ENCODE measurements at regions not wholly inside any gene's neighbourhood (a gene's known extent, or its start where the extent isn't known, plus 50 kb on each side); places are given as distances from the start of the nearest gene placed in this dataset.
"Not testable (repeated sequence)": the region's sequence is repeated elsewhere in the genome, so short reads cannot be mapped to it uniquely, and the experiment has no call there.

DNA sequence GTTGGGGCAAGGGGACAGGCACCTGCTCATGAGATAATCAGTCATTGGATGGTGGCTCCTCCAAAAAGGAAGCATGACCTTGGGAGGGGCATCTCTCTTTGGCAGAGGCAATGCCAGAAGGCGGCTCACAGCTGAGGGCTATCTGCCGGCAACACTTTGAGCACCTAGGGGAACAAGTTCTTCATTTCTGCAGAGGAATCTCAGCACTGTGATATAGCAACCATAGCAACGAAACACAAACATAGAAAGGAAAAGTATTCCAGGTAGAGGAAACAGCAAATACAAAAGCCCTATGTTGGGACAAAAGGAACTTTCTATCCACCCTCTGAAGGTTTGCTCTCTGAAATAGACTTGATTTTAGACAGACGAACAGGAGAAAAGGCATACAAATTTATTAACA lies 89.1 kb upstream of the NEDD4L start:
- DNase-seq: no peak

DNA sequence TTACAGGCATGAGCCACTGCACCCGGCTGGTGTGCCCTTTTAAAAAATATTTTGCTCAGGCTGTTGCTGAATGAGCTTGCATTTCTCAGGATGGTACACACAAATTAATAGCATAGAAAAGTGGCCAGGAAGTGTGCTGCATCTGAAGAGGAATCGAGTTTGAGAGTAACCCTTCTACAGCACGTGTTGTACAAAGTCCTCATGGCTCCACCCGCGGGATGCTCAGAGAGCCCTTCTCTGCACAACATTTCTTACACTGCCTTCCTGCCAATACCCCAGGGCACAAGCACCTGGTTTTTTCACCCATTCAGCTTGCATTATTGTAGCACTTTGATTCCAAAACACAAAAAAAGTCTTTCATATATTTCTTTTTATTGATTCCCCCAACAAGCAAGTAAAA lies 90.1 kb upstream of the NEDD4L start:
- DNase-seq: no peak

GRCh38 chr18:57951999-57952774 lies 91.8 kb upstream of the NEDD4L start:
- no peak for DNase-seq

- no peak for DNase-seq
Measured at GRCh38 chr18:57951117-57951796, 92.8 kb upstream of the NEDD4L start.

GRCh38 chr18:57950542-57950941 lies 93.5 kb upstream of the NEDD4L start:
- DNase-seq: no peak

DNA sequence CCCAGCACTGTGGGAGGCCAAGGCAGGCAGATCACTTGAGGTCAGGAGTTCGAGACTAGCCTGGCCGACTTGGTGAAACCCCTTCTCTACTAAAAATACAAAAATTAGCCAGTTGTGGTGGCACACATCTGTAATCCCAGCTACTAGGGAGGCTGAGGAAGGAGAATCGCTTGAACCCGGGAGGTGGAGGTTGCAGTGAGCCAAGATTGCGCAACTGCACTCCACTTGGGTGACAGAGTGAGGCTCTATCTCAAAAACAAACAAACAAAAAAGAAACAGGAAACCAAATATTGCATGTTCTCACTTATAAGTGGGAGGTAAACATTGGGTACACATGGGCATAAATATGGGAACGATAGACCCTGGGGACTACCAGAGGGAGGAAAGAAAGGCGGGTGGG lies 94.7 kb upstream of the NEDD4L start:
- not testable (repeated sequence) for DNase-seq

DNA sequence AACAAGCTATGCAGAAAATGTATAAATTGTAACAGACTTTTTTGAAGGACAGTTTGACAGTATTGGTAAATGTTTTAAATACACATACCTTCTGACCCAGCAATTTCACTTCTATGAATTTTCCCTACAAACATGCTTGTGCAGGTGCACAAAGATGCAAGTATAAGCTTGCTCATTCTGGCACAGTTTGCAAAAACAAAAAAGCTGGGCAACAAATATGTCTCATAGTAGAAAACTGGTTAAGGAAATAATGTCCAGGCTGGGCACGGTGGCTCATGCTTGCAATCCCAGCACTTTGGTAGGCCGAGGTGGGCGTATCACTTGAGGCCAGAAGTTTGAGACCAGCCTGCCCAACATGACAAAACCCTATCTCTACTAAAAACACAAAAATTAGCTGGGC lies 96.9 kb upstream of the NEDD4L start:
- no peak for DNase-seq

DNA sequence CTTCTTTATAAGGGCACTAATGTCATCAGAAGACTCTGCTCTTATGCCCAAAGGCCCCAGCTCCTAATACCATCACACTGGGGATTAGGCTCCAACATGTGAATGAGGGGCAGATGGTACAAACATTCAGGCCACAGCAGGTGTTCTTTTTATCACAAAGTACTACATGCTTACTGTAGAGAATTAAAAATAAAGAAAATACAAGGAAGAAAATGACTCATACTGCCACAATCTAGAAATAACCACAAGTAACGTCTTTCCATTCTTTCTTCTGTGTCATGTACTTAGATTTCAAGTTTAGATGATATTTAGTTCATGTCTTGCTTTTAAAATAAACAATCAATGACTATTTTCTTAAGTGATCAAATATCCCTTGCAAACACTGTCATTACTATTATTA lies 100.3 kb upstream of the NEDD4L start:
- DNase-seq: no peak

DNA sequence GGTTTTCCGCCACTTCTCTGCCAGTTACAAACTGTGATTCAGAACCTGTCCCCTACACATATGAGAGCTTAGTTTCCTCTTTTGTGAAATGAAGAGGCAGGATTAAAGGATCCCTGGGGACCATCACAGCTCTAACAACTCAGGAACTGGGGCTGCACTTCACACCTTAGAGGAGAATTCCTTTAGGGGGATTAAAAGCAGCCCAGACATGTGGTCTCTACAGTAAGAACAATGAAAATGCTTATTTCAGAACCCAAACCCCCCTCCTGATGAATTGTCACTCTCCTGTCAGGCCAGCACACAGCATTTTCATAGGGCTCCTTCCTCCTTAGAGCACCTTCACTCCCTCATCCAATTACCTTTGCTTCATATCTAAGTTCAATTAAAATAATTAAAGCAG lies 101.5 kb upstream of the NEDD4L start:
- no peak for DNase-seq

- DNase-seq: no peak
Measured at GRCh38 chr18:57941841-57942489, 102.1 kb upstream of the NEDD4L start.

DNA sequence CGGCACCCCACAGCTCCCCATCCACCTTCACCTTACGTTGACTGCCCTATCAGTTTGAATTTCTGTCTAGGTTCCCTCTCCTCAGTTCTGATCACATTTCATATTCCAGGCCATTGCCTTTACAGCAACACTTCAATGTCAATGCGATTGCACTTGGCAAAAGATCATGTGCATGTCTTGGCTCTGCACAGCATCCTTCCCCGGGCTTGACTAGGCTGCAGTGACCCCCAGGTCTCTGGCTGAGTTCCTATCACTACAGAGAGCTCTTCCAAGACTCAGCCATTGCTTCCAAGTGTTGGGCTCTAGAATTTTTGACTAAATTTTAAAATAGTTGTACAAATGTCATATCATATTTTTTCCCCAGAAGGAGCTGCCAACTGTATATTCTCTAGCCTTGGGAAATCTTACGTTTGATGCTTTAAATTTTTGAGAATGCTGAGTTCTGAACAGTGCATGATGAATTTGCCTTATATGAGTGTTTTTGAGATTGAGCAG lies 103.8 kb upstream of the NEDD4L start:
- DNase-seq: peak in 1 of 3 donors; percentile 36

- not testable (repeated sequence) for DNase-seq
Measured at GRCh38 chr18:57934375-57934774, 109.7 kb upstream of the NEDD4L start.

GRCh38 chr18:57931038-57931437 lies 113.0 kb upstream of the NEDD4L start:
- no peak for DNase-seq

DNA sequence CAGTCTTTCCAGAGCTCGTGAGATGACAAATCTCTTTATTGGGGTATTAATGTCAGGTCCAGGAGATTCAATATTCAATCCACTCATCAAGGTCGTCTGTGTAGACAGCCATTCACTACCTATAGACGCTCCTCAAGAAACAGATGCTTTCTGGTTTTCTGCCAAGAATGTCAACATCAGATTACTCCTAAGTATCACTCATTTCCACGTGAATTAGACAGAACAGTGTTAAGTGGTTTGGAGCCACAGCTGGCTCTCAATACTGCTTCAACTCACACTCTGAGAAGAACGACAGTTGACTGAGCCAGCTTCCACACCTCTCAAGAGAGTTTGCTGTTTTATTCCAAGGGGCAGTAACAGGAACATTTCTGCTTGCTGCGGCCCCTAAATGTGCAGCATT lies 113.5 kb upstream of the NEDD4L start:
- DNase-seq: no peak

DNA sequence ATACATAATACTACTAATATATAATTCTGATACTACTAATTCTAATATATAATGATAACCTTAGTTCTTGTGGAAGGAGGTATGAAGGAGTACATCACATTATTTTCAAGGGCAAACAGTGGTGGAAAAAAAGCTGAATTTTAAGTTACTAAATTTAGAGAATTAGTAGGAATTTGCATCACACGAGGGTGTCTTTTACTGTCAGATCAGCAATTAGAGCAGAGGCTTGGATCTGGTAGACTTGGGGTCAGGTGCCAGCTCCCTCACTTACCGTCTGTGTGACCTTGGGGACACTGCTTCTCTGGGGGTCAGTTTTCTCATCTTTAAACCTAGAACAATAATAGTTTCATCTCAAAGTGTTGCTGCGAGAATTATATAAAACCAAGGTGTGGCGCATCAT lies 114.1 kb upstream of the NEDD4L start:
- DNase-seq: no peak

DNA sequence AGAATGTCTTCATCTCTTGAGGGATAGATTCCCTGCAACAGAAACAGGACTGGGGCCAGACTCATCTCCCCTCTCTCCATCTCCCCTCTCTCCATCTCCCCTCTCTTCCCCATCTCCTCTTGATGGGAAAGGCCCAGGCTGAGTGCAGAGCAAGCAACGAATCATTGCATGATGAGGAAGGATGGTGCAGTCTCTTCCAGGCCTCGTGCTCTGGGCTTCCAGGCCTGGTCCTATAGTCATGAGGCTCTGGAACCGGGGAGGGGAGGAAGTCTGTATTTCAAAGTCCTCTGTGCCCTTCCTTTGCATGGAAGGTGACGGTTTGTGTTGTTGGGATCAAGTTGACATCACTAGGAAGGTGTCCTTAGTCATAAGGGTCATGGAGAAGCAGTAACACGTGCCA lies 115.6 kb upstream of the NEDD4L start:
- no peak for DNase-seq

GRCh38 chr18:57927511-57927910 lies 116.5 kb upstream of the NEDD4L start:
- DNase-seq: no peak

GRCh38 chr18:57925706-57926105 lies 118.3 kb upstream of the NEDD4L start:
- no peak for DNase-seq

DNA sequence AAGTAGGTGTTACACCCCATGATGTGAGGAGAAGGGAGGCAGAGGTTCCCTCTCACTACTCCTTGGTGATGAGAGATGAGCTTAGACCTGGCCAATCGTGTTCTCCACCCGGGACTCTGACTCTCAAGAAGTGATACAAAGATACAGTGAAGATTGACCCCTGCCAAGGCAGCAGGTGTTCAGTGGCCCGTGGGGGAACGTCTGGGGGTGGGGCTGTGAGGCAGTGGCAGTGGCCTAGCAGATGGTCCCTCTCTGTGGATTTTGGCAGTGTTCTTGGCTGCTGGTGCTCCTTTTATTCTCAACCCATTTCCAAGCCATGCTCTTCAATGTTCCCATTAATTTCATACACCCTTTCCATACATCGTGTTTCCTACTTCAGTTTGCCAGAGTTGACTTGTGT lies 120.4 kb upstream of the NEDD4L start:
- no peak for DNase-seq

DNA sequence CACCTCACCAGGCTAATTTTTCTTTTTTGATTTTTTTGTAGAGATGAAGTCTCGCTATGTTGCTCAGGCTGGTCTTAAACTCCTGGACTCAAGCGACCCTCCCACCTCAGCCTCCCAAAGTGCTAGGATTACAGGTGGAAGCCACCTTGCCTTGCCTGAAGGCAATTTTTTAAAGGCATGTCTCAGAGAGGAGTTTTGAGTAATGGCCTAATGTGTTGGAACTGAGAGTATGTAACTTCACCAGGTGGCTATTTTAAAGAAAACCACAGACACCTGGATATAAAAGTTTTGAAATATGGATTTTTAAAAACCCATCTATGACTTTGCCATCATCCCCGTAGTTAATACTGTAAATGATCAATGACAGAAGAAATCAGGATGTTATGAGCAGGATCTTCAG lies 119.8 kb upstream of the ATP8B1 start:
- DNase-seq: no peak

GRCh38 chr18:57921708-57922107 lies 118.6 kb upstream of the ATP8B1 start:
- no peak for DNase-seq

GRCh38 chr18:57920036-57920435 lies 116.9 kb upstream of the ATP8B1 start:
- no peak for DNase-seq

GRCh38 chr18:57918601-57919000 lies 115.5 kb upstream of the ATP8B1 start:
- DNase-seq: no peak
